ENCODE measurements at regions not wholly inside any gene's neighbourhood (a gene's known extent, or its start where the extent isn't known, plus 50 kb on each side); places are given as distances from the start of the nearest gene placed in this dataset.

GRCh38 chr13:82797876-82798275 lies 1084.4 kb downstream of the SLITRK1 start:
- no peak for TF ChIP-seq EZH2phosphoT487 (IDR thresholded peaks at IDR 0.05; ENCODE audit: borderline replicate concordance, low read length)
- no peak for TF ChIP-seq EZH2 (IDR thresholded peaks at IDR 0.05; ENCODE audit: low read length, unreplicated experiment)
- TF ChIP-seq CTCF (conservative IDR thresholded peaks at IDR 0.05; ENCODE audit: low read depth, low read length), result no peak
- DNase-seq (no peak), ATAC-seq (no peak)
- CTCF ChIA-PET, result no interaction called here
- intact Hi-C loops (cut with micrococcal nuclease), result no loop called here
- Histone ChIP-seq H4K20me1 (ENCODE audit: low read length) (no peaks in the 10 kb centered on the region), H3F3A (ENCODE audit: low read length, unreplicated experiment) (no peaks in the 10 kb centered on the region), H3K36me3 (ENCODE audit: low read depth, low read length) (no peaks in the 10 kb centered on the region), H3K79me2 (ENCODE audit: low read length) (no peaks in the 10 kb centered on the region), H3K4me2 (ENCODE audit: low read length) (no peak overlapping the region), H3K4me1 (ENCODE audit: insufficient read depth, low read length) (no peaks in the 10 kb centered on the region), H3K9ac (ENCODE audit: low read length) (no peak overlapping the region), H3K9me3 (ENCODE audit: low read length) (no peaks in the 10 kb centered on the region), H3K4me3 (ENCODE audit: low read length) (no peak overlapping the region), H3K27me3 (ENCODE audit: low read length) (no peaks in the 10 kb centered on the region), H3K9me2 (replicated peaks; ENCODE audit: low read length) (no peaks in the 10 kb centered on the region), H2AFZ (ENCODE audit: low read length) (no peak overlapping the region), H3K27ac (ENCODE audit: low read length) (no peak overlapping the region)
- POLR2A ChIA-PET (ENCODE audit: unreplicated experiment), result no interaction called here
- BruUV-seq (replicated peaks), result no TSS peak

- CTCF ChIA-PET, result no interaction called here
- DNase-seq (peak; percentile 2), ATAC-seq (no peak)
- POLR2A ChIA-PET (ENCODE audit: unreplicated experiment), result no interaction called here
- no peak overlapping the region for H3K4me3 ChIP-seq (ENCODE audit: low read length)
- no peak overlapping the region for H3K4me2 ChIP-seq (ENCODE audit: low read length)
- no peak overlapping the region for H2AFZ ChIP-seq (ENCODE audit: low read length)
- H3K9ac ChIP-seq (ENCODE audit: low read length), result no peak overlapping the region
- TF ChIP-seq EZH2phosphoT487 (IDR thresholded peaks at IDR 0.05; ENCODE audit: borderline replicate concordance, low read length) (no peak), CTCF (conservative IDR thresholded peaks at IDR 0.05; ENCODE audit: low read depth, low read length) (no peak), EZH2 (IDR thresholded peaks at IDR 0.05; ENCODE audit: low read length, unreplicated experiment) (no peak)
- no peaks in the 10 kb centered on the region for H4K20me1 ChIP-seq (ENCODE audit: low read length)
- H3K27me3 ChIP-seq (ENCODE audit: low read length), result no peaks in the 10 kb centered on the region
- no peaks in the 10 kb centered on the region for H3F3A ChIP-seq (ENCODE audit: low read length, unreplicated experiment)
- H3K27ac ChIP-seq (ENCODE audit: low read length), result no peak overlapping the region
- BruUV-seq (replicated peaks), result no TSS peak
- no peaks in the 10 kb centered on the region for H3K9me3 ChIP-seq (ENCODE audit: low read length)
- no peaks in the 10 kb centered on the region for H3K36me3 ChIP-seq (ENCODE audit: low read depth, low read length)
- no peaks in the 10 kb centered on the region for H3K9me2 ChIP-seq (replicated peaks; ENCODE audit: low read length)
- intact Hi-C loops (cut with micrococcal nuclease), result no loop called here
- no peaks in the 10 kb centered on the region for H3K79me2 ChIP-seq (ENCODE audit: low read length)
- no peaks in the 10 kb centered on the region for H3K4me1 ChIP-seq (ENCODE audit: insufficient read depth, low read length)
Observed at GRCh38 chr13:82791035-82791434, 1091.2 kb downstream of the SLITRK1 start.

GRCh38 chr13:82772816-82773215 lies 1109.5 kb downstream of the SLITRK1 start:
- ATAC-seq (peak; percentile 74), DNase-seq (peak; percentile 48)
- BruUV-seq (replicated peaks), result no TSS peak

More at GRCh38 chr13:82772816-82773215, 1109.5 kb downstream of the SLITRK1 start:
- intact Hi-C loops (cut with micrococcal nuclease), result no loop called here
- H3K4me3 ChIP-seq (ENCODE audit: low read length), result no peak overlapping the region
- peaks cover 9% of the 10 kb centered on the region; the same call in 1 of the 2 replicates for H3K4me1 ChIP-seq (ENCODE audit: insufficient read depth, low read length)
- no peaks in the 10 kb centered on the region for H3F3A ChIP-seq (ENCODE audit: low read length, unreplicated experiment)
- H3K27ac ChIP-seq (ENCODE audit: low read length), result no peak overlapping the region
- CTCF ChIA-PET, result no interaction called here
- no peaks in the 10 kb centered on the region for H3K79me2 ChIP-seq (ENCODE audit: low read length)
- POLR2A ChIA-PET (ENCODE audit: unreplicated experiment), result no interaction called here
- no peaks in the 10 kb centered on the region for H3K36me3 ChIP-seq (ENCODE audit: low read depth, low read length)
- no peak overlapping the region for H3K4me2 ChIP-seq (ENCODE audit: low read length)
- TF ChIP-seq EZH2phosphoT487 (IDR thresholded peaks at IDR 0.05; ENCODE audit: borderline replicate concordance, low read length) (no peak), EZH2 (IDR thresholded peaks at IDR 0.05; ENCODE audit: low read length, unreplicated experiment) (no peak)
- no peak overlapping the region for H2AFZ ChIP-seq (ENCODE audit: low read length)
- no peak overlapping the region for H3K9ac ChIP-seq (ENCODE audit: low read length)
- no peaks in the 10 kb centered on the region for H4K20me1 ChIP-seq (ENCODE audit: low read length)
- no peaks in the 10 kb centered on the region for H3K9me3 ChIP-seq (ENCODE audit: low read length)
- no peaks in the 10 kb centered on the region for H3K27me3 ChIP-seq (ENCODE audit: low read length)
- no peaks in the 10 kb centered on the region for H3K9me2 ChIP-seq (replicated peaks; ENCODE audit: low read length)
